HUES64 (cell line): ENCODE measurements at regions not wholly inside any gene's neighbourhood (a gene's known extent, or its start where the extent isn't known, plus 50 kb on each side); places are given as distances from the start of the nearest gene placed in this dataset.

Source experiments
- H3K27ac ChIP-seq: 2 replicates; pipeline ENCODE4 v1.7.0; 2013; ENCODE audit warnings: low read depth, low read length, inconsistent platforms
- H3K27me3 ChIP-seq: 2 replicates; pipeline ENCODE4 v1.6.1; 2013; ENCODE audit warnings: mild to moderate bottlenecking, low read length; ENCODE audit not compliant: insufficient read depth
- H3K36me3 ChIP-seq: 2 replicates; pipeline ENCODE4 v1.6.1; 2013; ENCODE audit warnings: mild to moderate bottlenecking, low read length; ENCODE audit not compliant: insufficient read depth
- H3K4me1 ChIP-seq: 2 replicates; pipeline ENCODE4 v1.6.1; 2013; ENCODE audit warnings: mild to moderate bottlenecking, low read length, moderate library complexity; ENCODE audit not compliant: insufficient read depth
- H3K4me3 ChIP-seq: 2 replicates; pipeline ENCODE4 v1.5.1; 2013; ENCODE audit warnings: mild to moderate bottlenecking, low read length, moderate library complexity
- H3K9ac ChIP-seq: 2 replicates; pipeline ENCODE4 v1.6.1; 2013; ENCODE audit warnings: mild to moderate bottlenecking, low read depth, low read length
- H3K9me3 ChIP-seq: 2 replicates; pipeline ENCODE4 v1.6.1; 2013; ENCODE audit warnings: low read depth, low read length; ENCODE audit not compliant: insufficient read depth
- WGBS: fragments of 150-250, 120-280 bp; methylation state at CpG from one replicate; pipeline ENCODE4 v1.1.7; 2013; ENCODE audit warnings: missing lambda C conversion rate; 5-methylcytosine and 5-hydroxymethylcytosine counted together

DNA sequence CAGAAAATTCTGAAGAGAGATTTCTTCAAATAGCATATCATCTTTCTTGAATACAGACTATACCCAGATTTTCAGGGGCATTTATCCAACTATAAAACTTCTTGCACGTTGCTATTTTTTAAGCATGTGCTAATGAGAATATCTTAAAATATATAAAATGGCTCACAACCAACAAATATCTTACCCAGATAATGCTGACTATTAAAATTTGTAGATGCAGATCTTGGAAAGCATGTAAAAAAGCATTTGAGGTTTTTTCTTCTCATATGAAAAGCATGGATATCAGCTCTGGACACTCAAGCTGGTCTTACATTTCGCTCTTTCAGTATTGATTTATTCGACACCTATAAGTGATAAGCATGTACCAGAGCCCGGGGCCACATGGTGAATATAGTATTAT lies 1187.7 kb upstream of the ADGRL4 start:
- H3K9ac ChIP-seq, result no peak overlapping the region
- no peak overlapping the region for H3K4me3 ChIP-seq
- H3K27ac ChIP-seq, result no peak overlapping the region
- H3K9me3 ChIP-seq, result no peaks in the 10 kb centered on the region
- no peaks in the 10 kb centered on the region for H3K36me3 ChIP-seq
- H3K27me3 ChIP-seq, result no peaks in the 10 kb centered on the region
- H3K4me1 ChIP-seq, result peaks cover 6% of the 10 kb centered on the region
- 100% methylated on average over 3 of the region's 4 CpGs for WGBS

DNA sequence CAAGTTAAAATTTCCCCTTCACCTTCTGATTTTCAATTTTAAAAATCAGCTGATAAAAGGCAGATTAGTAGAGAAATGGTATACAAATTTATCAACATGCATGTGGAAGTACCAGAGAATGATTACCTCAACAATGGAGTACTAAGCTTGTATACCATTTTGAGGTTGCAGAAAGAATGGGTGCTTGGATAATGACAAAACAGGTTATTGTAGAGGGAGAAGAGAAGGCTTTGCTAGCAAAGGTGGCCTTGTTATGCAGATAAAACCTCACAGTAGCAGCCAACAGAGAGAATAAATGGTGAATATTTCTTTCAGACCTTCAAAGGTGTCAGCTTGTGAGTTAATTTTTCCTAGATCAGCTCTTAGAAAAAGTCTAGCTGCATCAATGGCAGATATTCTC lies 1174.9 kb upstream of the ADGRL4 start:
- peak overlapping the region; percentile 80; the same call in 1 of the 2 replicates for H3K27ac ChIP-seq
- H3K36me3 ChIP-seq, result no peaks in the 10 kb centered on the region
- H3K9me3 ChIP-seq, result no peaks in the 10 kb centered on the region
- H3K4me1 ChIP-seq, result peaks cover 24% of the 10 kb centered on the region
- no peak overlapping the region for H3K4me3 ChIP-seq
- no peak overlapping the region for H3K9ac ChIP-seq
- H3K27me3 ChIP-seq, result no peaks in the 10 kb centered on the region

DNA sequence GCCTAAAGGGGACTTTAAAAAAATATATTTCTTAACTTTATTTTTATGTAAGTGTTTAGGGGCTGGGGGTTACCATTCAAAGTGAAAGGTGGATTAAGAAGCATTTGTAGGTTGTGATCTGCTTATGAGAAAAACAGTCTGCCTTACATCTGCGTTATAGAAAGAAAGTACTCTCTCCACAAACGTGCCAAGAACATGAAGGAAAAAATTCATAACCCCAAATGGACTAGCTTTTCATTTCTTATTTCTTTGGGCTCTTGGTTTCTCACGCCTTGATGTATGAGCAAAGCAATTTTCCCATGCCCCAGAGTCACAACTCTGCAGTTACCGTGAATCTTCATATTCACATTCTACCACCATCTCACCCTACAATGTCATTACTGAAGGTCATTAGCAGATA lies 1165.1 kb upstream of the ADGRL4 start:
- Histone ChIP-seq H3K4me1 (no peaks in the 10 kb centered on the region), H3K4me3 (no peak overlapping the region), H3K27ac (no peak overlapping the region), H3K9ac (no peak overlapping the region), H3K27me3 (no peaks in the 10 kb centered on the region), H3K9me3 (no peaks in the 10 kb centered on the region), H3K36me3 (no peaks in the 10 kb centered on the region)
- 92% methylated on average over 4 of the region's 4 CpGs for WGBS

DNA sequence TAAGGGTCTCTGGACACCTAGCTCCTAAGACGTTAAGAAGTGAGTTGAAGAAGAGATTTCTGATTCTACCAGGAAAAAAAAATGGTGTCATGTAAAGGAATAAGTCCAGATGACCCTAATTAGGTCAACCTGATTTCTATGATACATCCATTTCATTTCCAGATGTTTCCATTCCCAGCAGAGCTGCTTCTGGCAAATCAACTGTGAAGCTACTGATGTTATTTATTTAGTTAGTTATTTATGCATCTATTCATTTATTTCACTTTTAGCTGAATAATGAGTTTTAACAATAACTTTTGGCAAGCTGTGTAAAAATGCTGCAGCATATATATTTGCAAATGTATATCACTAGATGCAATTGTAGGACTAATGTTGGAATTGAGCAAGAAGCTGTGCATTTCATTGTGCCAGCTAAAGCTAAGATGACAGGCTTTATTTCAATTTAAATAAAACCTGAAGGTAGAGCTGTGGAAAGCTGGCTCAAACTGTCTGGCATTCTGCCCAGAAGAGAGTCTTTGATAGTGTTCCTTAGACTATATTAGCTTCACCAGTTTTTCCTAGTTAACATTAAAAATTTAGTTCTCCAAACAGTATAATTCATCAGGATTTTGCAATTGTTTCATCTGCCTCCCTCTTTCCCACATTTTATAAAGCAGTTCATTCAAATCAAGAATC lies 1164.4 kb upstream of the ADGRL4 start:
- Histone ChIP-seq H3K4me1 (no peaks in the 10 kb centered on the region), H3K27ac (no peak overlapping the region), H3K9me3 (no peaks in the 10 kb centered on the region), H3K9ac (no peak overlapping the region), H3K4me3 (no peak overlapping the region), H3K27me3 (no peaks in the 10 kb centered on the region), H3K36me3 (no peaks in the 10 kb centered on the region)
- 81% methylated on average over 1 of the region's 1 CpG for WGBS

DNA sequence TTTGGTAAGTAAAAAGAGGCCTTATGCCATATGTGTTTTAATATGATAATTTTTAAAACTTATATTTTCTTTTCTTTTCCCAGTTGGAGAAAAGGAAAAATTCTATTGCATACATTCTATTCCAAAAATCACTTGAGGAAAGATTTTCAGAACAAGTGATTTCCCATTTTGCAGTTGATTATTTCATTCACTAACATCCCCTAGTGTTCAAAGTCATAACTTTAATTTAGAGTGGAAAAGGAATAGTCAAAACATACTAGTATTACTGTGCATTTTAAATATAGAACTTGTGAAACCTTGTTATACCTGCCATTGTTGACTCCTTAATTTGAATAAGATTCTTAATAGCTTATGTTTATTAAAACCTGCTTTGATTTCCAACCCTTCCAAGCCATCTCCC lies 1157.6 kb upstream of the ADGRL4 start:
- Histone ChIP-seq H3K27me3 (no peaks in the 10 kb centered on the region), H3K27ac (no peak overlapping the region), H3K9ac (no peak overlapping the region), H3K36me3 (no peaks in the 10 kb centered on the region), H3K4me1 (no peaks in the 10 kb centered on the region), H3K4me3 (no peak overlapping the region), H3K9me3 (no peaks in the 10 kb centered on the region)

DNA sequence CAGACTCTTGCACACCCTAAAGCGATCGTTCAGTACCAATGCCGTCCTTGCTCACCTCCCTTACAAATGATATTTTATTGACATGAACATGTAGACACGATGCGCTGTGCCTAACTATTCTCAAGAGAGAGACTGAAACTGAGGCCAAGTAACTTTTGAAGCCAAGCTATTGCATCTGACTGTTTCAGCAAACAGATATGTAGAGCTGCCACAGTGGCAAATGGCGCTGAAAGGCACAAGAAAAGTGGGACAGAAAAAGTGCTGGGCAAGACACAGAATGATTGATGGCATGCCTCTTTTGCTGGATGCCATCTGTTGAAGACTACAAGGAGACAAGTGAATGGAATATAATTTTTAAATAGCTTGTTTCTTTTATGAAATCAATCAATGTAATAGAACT lies 1157.2 kb upstream of the ADGRL4 start:
- no peak overlapping the region for H3K27ac ChIP-seq
- peaks cover 2% of the 10 kb centered on the region; the same call in 1 of the 2 replicates for H3K4me1 ChIP-seq
- no peak overlapping the region for H3K9ac ChIP-seq
- 95% methylated on average over 6 of the region's 6 CpGs for WGBS
- H3K4me3 ChIP-seq, result no peak overlapping the region
- H3K9me3 ChIP-seq, result no peaks in the 10 kb centered on the region
- no peaks in the 10 kb centered on the region for H3K36me3 ChIP-seq
- H3K27me3 ChIP-seq, result no peaks in the 10 kb centered on the region

DNA sequence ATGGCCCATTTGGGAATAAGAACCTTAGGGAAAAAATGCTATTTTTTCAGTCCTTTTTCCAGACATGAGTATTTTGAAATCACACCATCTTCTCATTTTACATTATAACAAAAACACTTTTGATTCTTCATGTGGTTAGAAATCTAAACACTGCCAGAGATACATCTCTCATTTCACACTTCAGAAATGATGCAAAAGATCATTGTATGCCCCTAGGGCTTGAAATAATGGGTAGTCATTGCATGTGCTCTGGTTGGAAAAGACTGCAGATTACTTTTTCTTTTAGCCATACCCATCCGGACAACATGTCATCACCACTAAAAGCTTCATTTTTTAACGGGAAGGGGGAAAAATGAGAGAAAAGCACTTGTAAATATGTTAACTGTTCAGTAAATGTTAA lies 1152.2 kb upstream of the ADGRL4 start:
- H3K4me3 ChIP-seq, result no peak overlapping the region
- H3K36me3 ChIP-seq, result no peaks in the 10 kb centered on the region
- no peak overlapping the region for H3K9ac ChIP-seq
- WGBS, result no CpG with 5 or more reads among the region's 2 CpGs
- peaks cover 23% of the 10 kb centered on the region for H3K4me1 ChIP-seq
- H3K27me3 ChIP-seq, result no peaks in the 10 kb centered on the region
- no peaks in the 10 kb centered on the region for H3K9me3 ChIP-seq
- no peak overlapping the region for H3K27ac ChIP-seq

DNA sequence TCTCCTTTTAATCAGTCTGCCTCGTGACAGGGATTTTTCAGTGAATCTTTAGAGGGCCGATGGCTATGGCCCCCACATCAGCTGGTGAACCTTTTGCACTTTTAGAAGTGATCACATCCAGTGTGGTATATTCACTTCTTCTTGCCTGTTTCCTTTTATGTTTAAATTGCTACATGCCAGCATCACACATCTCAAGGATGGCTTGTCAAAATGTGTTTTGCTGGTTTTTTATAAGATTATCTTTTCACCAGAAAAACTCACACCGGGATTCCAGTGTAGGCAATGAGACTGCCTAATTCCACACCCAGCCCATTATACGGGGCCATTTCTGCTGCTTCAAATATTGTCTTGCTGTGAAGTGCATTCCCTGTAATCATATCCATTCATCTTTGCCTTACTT lies 1151.7 kb upstream of the ADGRL4 start:
- Histone ChIP-seq H3K4me3 (no peak overlapping the region), H3K9ac (no peak overlapping the region), H3K36me3 (no peaks in the 10 kb centered on the region), H3K27me3 (no peaks in the 10 kb centered on the region), H3K9me3 (no peaks in the 10 kb centered on the region), H3K27ac (peak overlapping the region; percentile 46; the same call in 1 of the 2 replicates), H3K4me1 (peaks cover 23% of the 10 kb centered on the region)
- WGBS, result 94% methylated on average over 4 of the region's 4 CpGs

DNA sequence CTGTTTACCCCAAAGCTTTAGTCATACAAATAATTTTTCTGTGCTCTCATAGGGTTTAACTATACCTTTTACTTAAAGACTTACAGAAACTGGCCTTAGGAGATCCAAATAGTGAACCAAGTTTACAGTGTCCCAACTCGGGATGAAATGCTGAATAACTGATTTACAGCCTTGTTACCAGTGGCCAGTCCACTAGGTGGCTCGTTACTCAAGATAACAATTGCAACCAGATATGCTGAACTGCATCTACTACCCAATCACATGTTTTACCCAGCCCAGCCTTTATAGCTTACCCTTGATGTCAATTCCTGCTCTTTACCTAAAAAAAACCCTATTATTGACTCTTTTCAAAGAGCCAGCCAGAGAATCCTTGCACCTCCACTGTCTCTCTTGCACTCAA lies 1148.8 kb upstream of the ADGRL4 start:
- whole genome bisulfite sequencing, result 61% methylated on average over 2 of the region's 2 CpGs
- H3K9ac ChIP-seq, result no peak overlapping the region
- H3K27ac ChIP-seq, result no peak overlapping the region
- peaks cover 23% of the 10 kb centered on the region for H3K4me1 ChIP-seq
- no peaks in the 10 kb centered on the region for H3K27me3 ChIP-seq
- H3K9me3 ChIP-seq, result no peaks in the 10 kb centered on the region
- no peaks in the 10 kb centered on the region for H3K36me3 ChIP-seq
- no peak overlapping the region for H3K4me3 ChIP-seq

DNA sequence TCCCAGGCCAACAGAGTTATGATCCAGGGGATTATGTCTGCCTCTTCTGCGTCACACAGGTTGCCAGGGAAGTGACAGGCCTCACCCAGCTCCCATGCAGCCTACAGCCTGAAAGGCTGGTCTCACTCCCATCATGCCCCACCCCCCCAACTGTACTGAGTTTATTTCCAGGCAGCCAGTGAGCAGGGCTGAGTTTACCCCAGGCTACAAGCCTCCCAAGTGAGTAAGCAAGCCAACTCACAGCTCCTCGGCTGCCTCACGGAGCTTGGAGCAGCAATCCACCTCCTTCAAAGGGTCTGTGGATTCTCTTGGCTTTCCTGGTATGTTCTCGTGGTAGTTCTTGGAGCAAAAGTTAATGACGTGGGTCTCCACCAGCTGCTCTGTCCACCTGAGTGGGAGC lies 1147.6 kb upstream of the ADGRL4 start:
- H3K36me3 ChIP-seq, result no peaks in the 10 kb centered on the region
- no peaks in the 10 kb centered on the region for H3K27me3 ChIP-seq
- H3K4me1 ChIP-seq, result peaks cover 23% of the 10 kb centered on the region
- H3K27ac ChIP-seq, result no peak overlapping the region
- no peaks in the 10 kb centered on the region for H3K9me3 ChIP-seq
- H3K4me3 ChIP-seq, result no peak overlapping the region
- H3K9ac ChIP-seq, result no peak overlapping the region
- WGBS, result 94% methylated on average over 5 of the region's 5 CpGs

DNA sequence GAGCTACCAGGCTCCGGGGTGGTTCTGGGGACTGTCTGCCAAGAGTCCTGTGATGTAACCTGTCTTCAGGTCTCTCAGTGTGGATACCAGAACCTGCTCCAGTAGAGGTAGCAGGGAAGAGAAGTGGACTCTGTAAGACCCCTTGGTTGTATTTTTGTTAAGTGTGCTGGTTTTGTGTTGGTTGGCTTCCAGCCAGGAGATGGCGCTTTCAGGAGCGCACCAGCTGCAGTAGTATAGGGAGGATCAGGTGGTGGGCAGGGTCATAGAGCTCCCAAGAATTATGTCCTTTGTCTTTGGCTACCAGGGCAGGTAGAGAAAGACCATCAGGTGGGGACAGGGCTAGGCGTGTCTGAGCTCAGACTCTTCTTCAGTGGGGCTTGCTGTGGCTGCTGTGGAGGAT lies 1147.2 kb upstream of the ADGRL4 start:
- H3K4me3 ChIP-seq, result no peak overlapping the region
- 97% methylated on average over 4 of the region's 4 CpGs for WGBS
- H3K27ac ChIP-seq, result no peak overlapping the region
- H3K4me1 ChIP-seq, result peaks cover 22% of the 10 kb centered on the region
- H3K9ac ChIP-seq, result no peak overlapping the region
- H3K9me3 ChIP-seq, result no peaks in the 10 kb centered on the region
- no peaks in the 10 kb centered on the region for H3K27me3 ChIP-seq
- H3K36me3 ChIP-seq, result no peaks in the 10 kb centered on the region

DNA sequence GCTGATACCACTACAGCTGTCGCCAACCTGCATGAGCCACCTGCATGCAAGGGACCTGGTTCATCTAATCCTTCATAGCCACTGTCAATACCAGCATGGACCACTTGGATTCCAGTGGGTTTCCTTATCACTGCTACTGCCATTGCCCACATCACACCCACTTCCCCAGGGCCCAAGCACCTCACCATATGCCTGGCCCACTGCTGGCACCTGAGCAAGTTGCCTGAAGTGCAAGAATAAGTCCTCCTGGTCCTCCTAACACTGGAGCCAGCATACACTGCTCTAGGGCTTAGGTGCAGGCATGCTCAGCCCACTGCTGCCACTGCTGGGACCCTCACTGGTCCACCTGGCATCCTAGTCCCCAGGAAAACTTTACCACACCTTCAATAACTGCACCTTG lies 1136.8 kb upstream of the ADGRL4 start:
- H3K4me3 ChIP-seq, result no peak overlapping the region
- H3K27ac ChIP-seq, result no peak overlapping the region
- H3K9ac ChIP-seq, result no peak overlapping the region
- H3K27me3 ChIP-seq, result no peaks in the 10 kb centered on the region
- no peaks in the 10 kb centered on the region for H3K4me1 ChIP-seq
- no peaks in the 10 kb centered on the region for H3K36me3 ChIP-seq
- no peaks in the 10 kb centered on the region for H3K9me3 ChIP-seq
- 31% methylated on average over 1 of the region's 1 CpG for WGBS
